ENCODE measurements at regions not wholly inside any gene's neighbourhood (a gene's known extent, or its start where the extent isn't known, plus 50 kb on each side); places are given as distances from the start of the nearest gene placed in this dataset.

GRCh38 chr3:165459924-165460835 lies 264.0 kb upstream of the SLITRK3 start:
- in situ Hi-C loops (cut with MboI) = no loop called here
- SMC1A ChIA-PET (ENCODE audit: uncharacterized antibody, unreplicated experiment) = interaction anchor here (0.6 to 1.9 kb wide), 6 partner anchors 10 to 62 kb away, joined by 3 to 4 read pairs (median 4); no protein-coding TSS in a partner anchor

GRCh38 chr3:165459111-165459510 lies 262.9 kb upstream of the SLITRK3 start:
- in situ Hi-C loops (cut with MboI) = no loop called here
- CTCF ChIA-PET = interaction anchor here (1.6 kb wide), 1 partner anchor 11 kb away, joined by 4 read pairs; no protein-coding TSS in a partner anchor
- FAIRE-seq = no peak
- H4K20me1 ChIP-seq (ENCODE audit: control insufficient read depth, insufficient read depth) = no peaks in the 10 kb centered on the region
- TF ChIP-seq CEBPB (IDR thresholded peaks at IDR 0.05; ENCODE audit: borderline replicate concordance in 1 of 2, low read depth in 2 of 2, low read length in 2 of 2) (no peak), ZSCAN29 (IDR thresholded peaks at IDR 0.05) (no peak)
- WGBS (ENCODE audit: insufficient coverage, insufficient replicate concordance, low lambda C conversion rate, missing lambda C conversion rate) = 0% methylated on average over 4 of the region's 4 CpGs
- SMC1A ChIA-PET (ENCODE audit: uncharacterized antibody, unreplicated experiment) = interaction anchor here (0.7 to 2.2 kb wide), 3 partner anchors 15 to 19 kb away, joined by 3 to 9 read pairs (median 3); no protein-coding TSS in a partner anchor
- H3K36me3 ChIP-seq (ENCODE audit: control insufficient read depth in 2 of 2, insufficient read depth in 2 of 2, low read length in 1 of 2) = no peaks in the 10 kb centered on the region
- H3K9me3 ChIP-seq (replicated peaks; ENCODE audit: control insufficient read depth, insufficient read depth, low read length) = no peaks in the 10 kb centered on the region
- H3K4me3 ChIP-seq = no peak overlapping the region
- no TSS peak for BruUV-seq (replicated peaks)
- no peak for DNase-seq (ENCODE audit: low read depth, low spot score)
- no peak overlapping the region for H2AFZ ChIP-seq (ENCODE audit: control insufficient read depth, low read depth, low read length)
- POLR2A ChIA-PET = no interaction called here
- H3K9ac ChIP-seq (ENCODE audit: control insufficient read depth, insufficient read depth, low read length) = no peak overlapping the region
- H3K4me2 ChIP-seq (ENCODE audit: control insufficient read depth, insufficient read depth) = no peak overlapping the region
- H3K79me2 ChIP-seq (ENCODE audit: control insufficient read depth, insufficient read depth, low read length) = no peaks in the 10 kb centered on the region
- RAD21 ChIA-PET (ENCODE audit: unreplicated experiment) = interaction anchor here (4.4 kb wide), 1 partner anchor 18 kb away, joined by 17 read pairs; no protein-coding TSS in a partner anchor
- peak; percentile 47; the same call in 2 of the 3 replicates for ATAC-seq
- no peaks in the 10 kb centered on the region for H3K4me1 ChIP-seq (ENCODE audit: control insufficient read depth, insufficient read depth, low read length)
- no peaks in the 10 kb centered on the region for H3K27me3 ChIP-seq (replicated peaks in 1 of 2; ENCODE audit: control insufficient read depth in 2 of 2, insufficient read depth in 2 of 2, low read length in 1 of 2)
- intact Hi-C loops (cut with micrococcal nuclease; ENCODE audit: unreplicated experiment) = no loop called here
- H3K27ac ChIP-seq (ENCODE audit: control insufficient read depth, insufficient read depth) = no peak overlapping the region

More at GRCh38 chr3:165459924-165460835, 264.0 kb upstream of the SLITRK3 start:
- Histone ChIP-seq H3K4me1 (ENCODE audit: control insufficient read depth, insufficient read depth, low read length) (no peaks in the 10 kb centered on the region), H3K9ac (ENCODE audit: control insufficient read depth, insufficient read depth, low read length) (no peak overlapping the region), H3K9me3 (replicated peaks; ENCODE audit: control insufficient read depth, insufficient read depth, low read length) (no peaks in the 10 kb centered on the region), H3K4me2 (ENCODE audit: control insufficient read depth, insufficient read depth) (no peak overlapping the region), H3K36me3 (ENCODE audit: control insufficient read depth in 2 of 2, insufficient read depth in 2 of 2, low read length in 1 of 2) (no peaks in the 10 kb centered on the region), H4K20me1 (ENCODE audit: control insufficient read depth, insufficient read depth) (no peaks in the 10 kb centered on the region), H3K79me2 (ENCODE audit: control insufficient read depth, insufficient read depth, low read length) (no peaks in the 10 kb centered on the region), H2AFZ (ENCODE audit: control insufficient read depth, low read depth, low read length) (no peak overlapping the region), H3K27ac (ENCODE audit: control insufficient read depth, insufficient read depth) (no peak overlapping the region), H3K4me3 (no peak overlapping the region), H3K27me3 (replicated peaks in 1 of 2; ENCODE audit: control insufficient read depth in 2 of 2, insufficient read depth in 2 of 2, low read length in 1 of 2) (no peaks in the 10 kb centered on the region)
- TF ChIP-seq ZSCAN29 (IDR thresholded peaks at IDR 0.05) (0 out of 2 replicates have a peak, but pooled peaks have one; percentile 42), KAT2A (conservative IDR thresholded peaks at IDR 0.05; ENCODE audit: control insufficient read depth, low read depth, low read length) (no peak), RAD51 (IDR thresholded peaks at IDR 0.05) (no peak)
- WGBS (ENCODE audit: insufficient coverage, insufficient replicate concordance, low lambda C conversion rate, missing lambda C conversion rate) = 34% methylated on average over 15 of the region's 15 CpGs
- CTCF ChIA-PET = interaction anchor here (1.4 kb wide), 1 partner anchor 10 kb away, joined by 4 read pairs; no protein-coding TSS in a partner anchor
- BruUV-seq (replicated peaks) = no TSS peak
- ATAC-seq = peak; percentile 32
- no peak for FAIRE-seq
- intact Hi-C loops (cut with micrococcal nuclease; ENCODE audit: unreplicated experiment) = no loop called here
- RAD21 ChIA-PET (ENCODE audit: unreplicated experiment) = interaction anchor here (4.4 kb wide), 1 partner anchor 19 kb away, joined by 17 read pairs; no protein-coding TSS in a partner anchor
- POLR2A ChIA-PET = interaction anchor here (1.2 to 1.3 kb wide), 2 partner anchors 14 to 16 kb away, joined by 3 read pairs; no protein-coding TSS in a partner anchor
- no peak for DNase-seq (ENCODE audit: low read depth, low spot score)

All from GM12878 (cell line).